GM23338 (cell line): ENCODE measurements at regions not wholly inside any gene's neighbourhood (a gene's known extent, or its start where the extent isn't known, plus 50 kb on each side); places are given as distances from the start of the nearest gene placed in this dataset.

ENCODE experiments used
- ATAC-seq: fragments of 200-7000 bp; cut with Tn5 transposase; 3 replicates; pipeline ENCODE4 v1.9.1; 2020
- DNase-seq: peaks from one replicate; pipeline ENCODE4 v3.0.0-alpha.2; 2015; ENCODE audit warnings: low spot score
- H2AFZ ChIP-seq: fragments of 200-600 bp; sonication (generic); 2 replicates; pipeline ENCODE4 v1.8.0; 2016; ENCODE audit warnings: antibody characterized with exemption, mild to moderate bottlenecking, moderate library complexity
- H3F3A ChIP-seq: fragments of 200-600 bp; sonication (generic); replicated peaks from 2 replicates; pipeline ENCODE4 v1.8.0; 2017; ENCODE audit warnings: antibody characterized with exemption, mixed run types, low read depth
- H3K27ac ChIP-seq: fragments of 200-600 bp; sonication (generic); 2 replicates; pipeline ENCODE4 v1.6.1; 2016; ENCODE audit warnings: low read depth
- H3K27me3 ChIP-seq: fragments of 200-600 bp; sonication (generic); 2 replicates; pipeline ENCODE4 v1.8.0; 2016; ENCODE audit warnings: mild to moderate bottlenecking, mixed run types, moderate library complexity; ENCODE audit not compliant: insufficient read depth
- H3K36me3 ChIP-seq: fragments of 200-600 bp; sonication (generic); 2 replicates; pipeline ENCODE4 v1.8.0; 2016; ENCODE audit warnings: mild to moderate bottlenecking; ENCODE audit not compliant: insufficient read depth
- H3K4me1 ChIP-seq: fragments of 200-600 bp; sonication (generic); 2 replicates; pipeline ENCODE4 v1.8.0; 2016; ENCODE audit warnings: mild to moderate bottlenecking, moderate library complexity; ENCODE audit not compliant: insufficient read depth
- H3K4me2 ChIP-seq: fragments of 200-600 bp; sonication (generic); 2 replicates; pipeline ENCODE4 v1.7.1; 2017; ENCODE audit warnings: mixed run types
- H3K4me3 ChIP-seq: fragments of 200-600 bp; sonication (generic); 2 replicates; pipeline ENCODE4 v1.6.1; 2016; ENCODE audit warnings: mixed run types
- H3K79me2 ChIP-seq: fragments of 200-600 bp; sonication (generic); replicated peaks from 2 replicates; pipeline ENCODE4 v1.8.0; 2017; ENCODE audit warnings: mild to moderate bottlenecking; ENCODE audit not compliant: insufficient read depth
- H3K9me2 ChIP-seq: fragments of 200-600 bp; sonication (generic); 2 replicates; pipeline ENCODE4 v1.8.0; 2017; ENCODE audit not compliant: insufficient read depth
- H4K20me1 ChIP-seq: fragments of 200-600 bp; sonication (generic); replicated peaks from 2 replicates; pipeline ENCODE4 v1.8.0; 2017; ENCODE audit warnings: mild to moderate bottlenecking; ENCODE audit not compliant: insufficient read depth
- H3K27ac Mint-ChIP-seq: 2 replicates; pipeline ENCODE4 v1.8.0; 2020; ENCODE audit warnings: inconsistent platforms, mild to moderate bottlenecking, moderate library complexity, mixed read lengths
- H3K27me3 Mint-ChIP-seq: 3 replicates; pipeline ENCODE4 v1.8.0; 2022; ENCODE audit warnings: low read depth, mild to moderate bottlenecking, moderate library complexity, mixed read lengths, inconsistent platforms; ENCODE audit not compliant: insufficient read depth, poor library complexity
- H3K36me3 Mint-ChIP-seq: 3 replicates; pipeline ENCODE4 v1.8.0; 2021; ENCODE audit warnings: low read depth, mild to moderate bottlenecking, inconsistent platforms, moderate library complexity, mixed read lengths
- H3K4me1 Mint-ChIP-seq: 3 replicates; pipeline ENCODE4 v1.8.0; 2020; ENCODE audit warnings: mild to moderate bottlenecking, inconsistent platforms, mixed read lengths
- H3K4me3 Mint-ChIP-seq: 3 replicates; pipeline ENCODE4 v1.8.0; 2021; ENCODE audit warnings: moderate library complexity, mild to moderate bottlenecking, inconsistent platforms, mixed read lengths
- H3K9me3 Mint-ChIP-seq: 3 replicates; pipeline ENCODE4 v1.8.0; 2020; ENCODE audit warnings: moderate library complexity, mild to moderate bottlenecking, inconsistent platforms, mixed read lengths
- CREB1 ChIP-seq: fragments of 250-450 bp; sonication (Bioruptor Pico); IDR thresholded peaks from 2 replicates; pipeline ENCODE4 v1.5.0; 2020; ENCODE audit warnings: low read depth, mild to moderate bottlenecking, moderate library complexity
- CTCF ChIP-seq, 2 experiments: fragments of 200-600 bp in 1 of 2; sonication (generic) in 1 of 2; conservative IDR thresholded peaks; 2 replicates each; pipeline versions ENCODE4 v1.5.1 to v1.6.1; 2016 to 2017; ENCODE audit warnings: antibody characterized with exemption in 2 of 2, low read depth in 2 of 2, mild to moderate bottlenecking in 2 of 2, moderate library complexity in 1 of 2
- ETS1 ChIP-seq: IDR thresholded peaks from 2 replicates; pipeline ENCODE4 v1.6.1; 2016; ENCODE audit warnings: antibody characterized with exemption
- EZH2 ChIP-seq: fragments of 200-600 bp; sonication (generic); IDR thresholded peaks from one replicate; pipeline ENCODE4 v1.8.0; 2017; ENCODE audit warnings: antibody characterized with exemption, mild to moderate bottlenecking, low read depth; ENCODE audit not compliant: unreplicated experiment
- EZH2phosphoT487 ChIP-seq: fragments of 200-600 bp; sonication (generic); IDR thresholded peaks from one replicate; pipeline ENCODE4 v1.8.1; 2018; ENCODE audit warnings: antibody characterized with exemption; ENCODE audit not compliant: unreplicated experiment
- JUNB ChIP-seq: IDR thresholded peaks from one replicate; pipeline ENCODE4 v1.6.1; 2016; ENCODE audit warnings: antibody characterized with exemption; ENCODE audit not compliant: unreplicated experiment
- NANOG ChIP-seq: IDR thresholded peaks from 2 replicates; pipeline ENCODE4 v1.6.1; 2016; ENCODE audit warnings: antibody characterized with exemption, borderline replicate concordance
- POLR2AphosphoS5 ChIP-seq: IDR thresholded peaks from 2 replicates; pipeline ENCODE4 v1.6.1; 2016; ENCODE audit warnings: antibody characterized with exemption, low read depth
- STAT1 ChIP-seq: IDR thresholded peaks from one replicate; pipeline ENCODE4 v1.6.1; 2016; ENCODE audit warnings: antibody characterized with exemption; ENCODE audit not compliant: unreplicated experiment
- ZNF114 ChIP-seq: fragments of 250-450 bp; sonication (Bioruptor Pico); IDR thresholded peaks from 2 replicates; pipeline ENCODE4 v1.5.0; 2020; ENCODE audit warnings: mild to moderate bottlenecking, moderate library complexity
- ZNF331 ChIP-seq: fragments of 250-450 bp; sonication (Bioruptor Pico); IDR thresholded peaks from 2 replicates; pipeline ENCODE4 v1.5.0; 2020; ENCODE audit warnings: low read depth, mild to moderate bottlenecking, moderate library complexity
- ZNF462 ChIP-seq: fragments of 250-450 bp; sonication (Bioruptor Pico); IDR thresholded peaks from 2 replicates; pipeline ENCODE4 v1.5.0; 2020; ENCODE audit warnings: mild to moderate bottlenecking, moderate library complexity
- TF ChIP-seq, protein P1 (sequence below): IDR thresholded peaks from one replicate; pipeline ENCODE4 v1.6.1; 2018; ENCODE audit warnings: antibody characterized with exemption; ENCODE audit not compliant: unreplicated experiment

- H3K36me3 Mint-ChIP-seq: no peaks in the 10 kb centered on the region
- H3K36me3 ChIP-seq: no peaks in the 10 kb centered on the region
These were observed 92.5 kb upstream of the VEGFC start for GRCh38 chr4:176885224-176885623.

More at GRCh38 chr4:176885224-176885623, 92.5 kb upstream of the VEGFC start:
- Histone ChIP-seq H3K9me2 (no peaks in the 10 kb centered on the region), H3K4me2 (no peak overlapping the region), H2AFZ (no peak overlapping the region), H4K20me1 (no peaks in the 10 kb centered on the region), H3K27me3 (no peaks in the 10 kb centered on the region), H3K4me1 (no peaks in the 10 kb centered on the region), H3K4me3 (no peak overlapping the region), H3F3A (no peaks in the 10 kb centered on the region), H3K27ac (no peak overlapping the region), H3K79me2 (no peaks in the 10 kb centered on the region)
- H3K27ac Mint-ChIP-seq: no peak overlapping the region
- no peak overlapping the region for H3K4me3 Mint-ChIP-seq
- no peak for DNase-seq
- TF ChIP-seq, protein P1, sequence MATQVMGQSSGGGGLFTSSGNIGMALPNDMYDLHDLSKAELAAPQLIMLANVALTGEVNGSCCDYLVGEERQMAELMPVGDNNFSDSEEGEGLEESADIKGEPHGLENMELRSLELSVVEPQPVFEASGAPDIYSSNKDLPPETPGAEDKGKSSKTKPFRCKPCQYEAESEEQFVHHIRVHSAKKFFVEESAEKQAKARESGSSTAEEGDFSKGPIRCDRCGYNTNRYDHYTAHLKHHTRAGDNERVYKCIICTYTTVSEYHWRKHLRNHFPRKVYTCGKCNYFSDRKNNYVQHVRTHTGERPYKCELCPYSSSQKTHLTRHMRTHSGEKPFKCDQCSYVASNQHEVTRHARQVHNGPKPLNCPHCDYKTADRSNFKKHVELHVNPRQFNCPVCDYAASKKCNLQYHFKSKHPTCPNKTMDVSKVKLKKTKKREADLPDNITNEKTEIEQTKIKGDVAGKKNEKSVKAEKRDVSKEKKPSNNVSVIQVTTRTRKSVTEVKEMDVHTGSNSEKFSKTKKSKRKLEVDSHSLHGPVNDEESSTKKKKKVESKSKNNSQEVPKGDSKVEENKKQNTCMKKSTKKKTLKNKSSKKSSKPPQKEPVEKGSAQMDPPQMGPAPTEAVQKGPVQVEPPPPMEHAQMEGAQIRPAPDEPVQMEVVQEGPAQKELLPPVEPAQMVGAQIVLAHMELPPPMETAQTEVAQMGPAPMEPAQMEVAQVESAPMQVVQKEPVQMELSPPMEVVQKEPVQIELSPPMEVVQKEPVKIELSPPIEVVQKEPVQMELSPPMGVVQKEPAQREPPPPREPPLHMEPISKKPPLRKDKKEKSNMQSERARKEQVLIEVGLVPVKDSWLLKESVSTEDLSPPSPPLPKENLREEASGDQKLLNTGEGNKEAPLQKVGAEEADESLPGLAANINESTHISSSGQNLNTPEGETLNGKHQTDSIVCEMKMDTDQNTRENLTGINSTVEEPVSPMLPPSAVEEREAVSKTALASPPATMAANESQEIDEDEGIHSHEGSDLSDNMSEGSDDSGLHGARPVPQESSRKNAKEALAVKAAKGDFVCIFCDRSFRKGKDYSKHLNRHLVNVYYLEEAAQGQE: no peak
- no peak for TF ChIP-seq POLR2AphosphoS5
- TF ChIP-seq CTCF (conservative IDR thresholded peaks at IDR 0.05; ENCODE audit: low read depth in 2 of 2): no peak
- no peak for TF ChIP-seq CREB1 (CRISPR knock-in tag)
- TF ChIP-seq JUNB: no peak
- no peak for TF ChIP-seq STAT1
- no peak for TF ChIP-seq EZH2
- no peak for TF ChIP-seq ZNF331
- no peak for TF ChIP-seq ZNF114 (CRISPR knock-in tag)
- TF ChIP-seq NANOG: no peak
- TF ChIP-seq EZH2phosphoT487: no peak
- no peak for TF ChIP-seq ETS1
- TF ChIP-seq ZNF462: no peak
- no peak for ATAC-seq
- H3K4me1 Mint-ChIP-seq: peaks cover 2% of the 10 kb centered on the region; the same call in 2 of the 3 replicates
- H3K9me3 Mint-ChIP-seq: no peaks in the 10 kb centered on the region
- H3K27me3 Mint-ChIP-seq: peaks cover 3% of the 10 kb centered on the region
